Prostate gland (tissue), 2 donors: ENCODE measurements at regions not wholly inside any gene's neighbourhood (a gene's known extent, or its start where the extent isn't known, plus 50 kb on each side); places are given as distances from the start of the nearest gene placed in this dataset.

ENCODE experiments used
- DNase-seq: peaks from one replicate; pipeline ENCODE4 v3.0.0-alpha.2; 2019; ENCODE audit warnings: low spot score
- H3K27ac ChIP-seq, 2 donors: fragments of 200-600 bp; sonication (generic); 2 replicates each; pipeline ENCODE4 v1.5.1; 2017 to 2019
- H3K27me3 ChIP-seq: fragments of 200-600 bp; sonication (generic); replicated peaks from 2 replicates; pipeline ENCODE4 v1.5.1; 2019; ENCODE audit not compliant: insufficient read depth
- H3K36me3 ChIP-seq, 2 donors: fragments of 200-600 bp; sonication (generic); 1 replicate in 1 of 2; 2 replicates in 1 of 2; pipeline versions ENCODE4 v1.5.1 to v1.8.1; 2017 to 2019
- H3K4me1 ChIP-seq: fragments of 200-600 bp; sonication (generic); replicated peaks from 2 replicates; pipeline ENCODE4 v1.5.1; 2019
- H3K4me3 ChIP-seq, 2 donors: fragments of 200-600 bp; sonication (generic); 2 replicates each; pipeline ENCODE4 v1.5.1; 2017 to 2019
- H3K9me3 ChIP-seq: fragments of 200-600 bp; sonication (generic); 2 replicates; pipeline ENCODE4 v1.5.1; 2017
- POLR2A ChIP-seq: fragments of 450-650 bp; IDR thresholded peaks from one replicate; pipeline ENCODE4 v1.6.1; 2016; ENCODE audit warnings: antibody characterized with exemption, mild to moderate bottlenecking
- POLR2AphosphoS5 ChIP-seq: sonication (generic); formaldehyde crosslinking; IDR thresholded peaks from one replicate; pipeline ENCODE4 v1.6.1; 2017; ENCODE audit warnings: antibody characterized with exemption
- WGBS: methylation state at CpG from one replicate; pipeline ENCODE4 v1.1.5; 2018; 5-methylcytosine and 5-hydroxymethylcytosine counted together
- intact Hi-C: fragments of 100-400 bp; cut with DNase I; formaldehyde crosslinking; loops from one replicate; pipeline ENCODE4 v1.14.2; 2022
- TF ChIP-seq, protein P1 (sequence below), 4 experiments: fragments of 200-600 bp in 2 of 4; fragments of 450-650 bp in 2 of 4; sonication (generic) in 2 of 4; IDR thresholded peaks; 1 replicate in 3 of 4; 2 replicates in 1 of 4; pipeline ENCODE4 v1.5.1; 2016 to 2019; ENCODE audit warnings: antibody characterized with exemption in 4 of 4, mild to moderate bottlenecking in 2 of 4, moderate library complexity in 2 of 4

DNA sequence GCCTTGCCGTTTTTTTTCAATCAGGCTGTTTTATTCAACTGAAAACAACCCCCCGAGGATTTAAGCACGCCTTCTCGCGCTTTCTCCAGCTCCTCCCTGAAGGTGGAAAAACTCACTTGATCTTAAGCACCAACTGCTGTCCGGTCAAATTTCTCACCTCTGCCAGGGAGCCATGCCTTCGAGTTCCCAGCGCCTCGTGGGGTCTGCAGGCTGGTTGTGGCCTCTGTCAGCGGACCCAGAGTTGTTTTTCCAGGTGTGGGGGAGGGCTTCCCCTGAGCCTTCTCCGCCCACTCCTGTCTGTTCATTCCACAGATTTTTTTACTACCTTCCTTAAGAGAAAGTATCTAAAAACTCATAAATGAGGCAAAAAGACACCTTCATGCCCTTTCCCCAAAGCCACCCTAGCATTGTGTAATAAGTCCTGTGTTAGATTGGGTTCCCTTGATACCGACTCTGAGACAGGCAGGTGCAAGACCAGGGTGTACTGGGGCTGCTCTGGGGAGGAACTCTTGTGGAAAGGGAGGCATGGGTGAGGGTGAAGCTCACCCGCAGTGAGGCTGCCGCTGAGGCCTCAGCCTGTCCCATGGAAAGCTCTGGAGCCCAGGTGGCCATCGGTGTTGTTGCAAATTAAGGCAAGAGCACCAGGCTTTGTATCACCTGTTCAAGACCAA lies 101.6 kb downstream of the AXIN2 start:
- TF ChIP-seq POLR2AphosphoS5 (no peak), POLR2A (no peak)
- TF ChIP-seq, protein P1, sequence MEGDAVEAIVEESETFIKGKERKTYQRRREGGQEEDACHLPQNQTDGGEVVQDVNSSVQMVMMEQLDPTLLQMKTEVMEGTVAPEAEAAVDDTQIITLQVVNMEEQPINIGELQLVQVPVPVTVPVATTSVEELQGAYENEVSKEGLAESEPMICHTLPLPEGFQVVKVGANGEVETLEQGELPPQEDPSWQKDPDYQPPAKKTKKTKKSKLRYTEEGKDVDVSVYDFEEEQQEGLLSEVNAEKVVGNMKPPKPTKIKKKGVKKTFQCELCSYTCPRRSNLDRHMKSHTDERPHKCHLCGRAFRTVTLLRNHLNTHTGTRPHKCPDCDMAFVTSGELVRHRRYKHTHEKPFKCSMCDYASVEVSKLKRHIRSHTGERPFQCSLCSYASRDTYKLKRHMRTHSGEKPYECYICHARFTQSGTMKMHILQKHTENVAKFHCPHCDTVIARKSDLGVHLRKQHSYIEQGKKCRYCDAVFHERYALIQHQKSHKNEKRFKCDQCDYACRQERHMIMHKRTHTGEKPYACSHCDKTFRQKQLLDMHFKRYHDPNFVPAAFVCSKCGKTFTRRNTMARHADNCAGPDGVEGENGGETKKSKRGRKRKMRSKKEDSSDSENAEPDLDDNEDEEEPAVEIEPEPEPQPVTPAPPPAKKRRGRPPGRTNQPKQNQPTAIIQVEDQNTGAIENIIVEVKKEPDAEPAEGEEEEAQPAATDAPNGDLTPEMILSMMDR (IDR thresholded peaks at IDR 0.05) = no peak
- no peak for DNase-seq
- no peak overlapping the region for H3K4me3 ChIP-seq
- no peaks in the 10 kb centered on the region for H3K4me1 ChIP-seq
- H3K27me3 ChIP-seq = no peaks in the 10 kb centered on the region
- no peaks in the 10 kb centered on the region for H3K36me3 ChIP-seq
- H3K9me3 ChIP-seq = no peaks in the 10 kb centered on the region
- WGBS = 70% methylated on average over 15 of the region's 15 CpGs
- intact Hi-C loops = loop anchor here (10.0 kb wide), 2 partner anchors 335 to 705 kb away; no protein-coding TSS in a partner anchor
- H3K27ac ChIP-seq = no peak overlapping the region

DNA sequence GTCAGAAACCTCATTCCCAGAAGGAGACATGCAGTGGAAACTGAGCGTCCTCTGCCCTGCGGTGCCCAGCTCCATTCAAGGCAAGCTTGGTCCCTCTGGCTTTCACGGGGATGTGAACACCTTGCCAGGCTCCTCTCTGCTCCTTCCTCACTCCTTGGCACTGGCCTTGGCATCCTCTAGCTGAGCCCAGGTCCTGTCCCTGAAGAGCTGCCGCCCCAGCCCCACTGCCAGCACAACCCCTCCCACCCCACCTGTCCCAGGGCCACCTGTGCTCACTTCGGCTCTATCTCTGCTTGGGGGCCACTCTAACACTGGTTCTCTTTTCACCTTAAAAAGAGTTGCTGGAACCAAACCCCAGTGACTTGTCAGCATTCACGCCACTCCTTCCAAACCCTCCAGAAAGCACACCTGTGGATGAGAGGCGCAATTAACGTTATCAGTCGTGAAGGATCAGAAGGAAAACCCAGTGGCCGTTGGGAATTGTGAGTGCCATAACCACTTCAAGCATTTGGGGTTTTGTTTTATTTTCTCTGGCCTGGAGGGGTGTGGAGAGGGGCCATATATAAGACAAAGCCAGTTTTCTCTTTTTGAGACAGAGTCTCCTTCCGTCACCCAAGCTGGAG lies 103.7 kb downstream of the AXIN2 start:
- H3K4me3 ChIP-seq = no peak overlapping the region
- H3K9me3 ChIP-seq = no peaks in the 10 kb centered on the region
- H3K4me1 ChIP-seq = no peaks in the 10 kb centered on the region
- DNase-seq = no peak
- TF ChIP-seq, protein P1 (IDR thresholded peaks at IDR 0.05) = no peak
- TF ChIP-seq POLR2A (no peak), POLR2AphosphoS5 (no peak)
- WGBS = 83% methylated on average over 11 of the region's 11 CpGs
- H3K27me3 ChIP-seq = no peaks in the 10 kb centered on the region
- intact Hi-C loops = loop anchor here (10.0 kb wide), 2 partner anchors 337 to 707 kb away; no protein-coding TSS in a partner anchor
- H3K36me3 ChIP-seq = no peaks in the 10 kb centered on the region
- no peak overlapping the region for H3K27ac ChIP-seq

DNA sequence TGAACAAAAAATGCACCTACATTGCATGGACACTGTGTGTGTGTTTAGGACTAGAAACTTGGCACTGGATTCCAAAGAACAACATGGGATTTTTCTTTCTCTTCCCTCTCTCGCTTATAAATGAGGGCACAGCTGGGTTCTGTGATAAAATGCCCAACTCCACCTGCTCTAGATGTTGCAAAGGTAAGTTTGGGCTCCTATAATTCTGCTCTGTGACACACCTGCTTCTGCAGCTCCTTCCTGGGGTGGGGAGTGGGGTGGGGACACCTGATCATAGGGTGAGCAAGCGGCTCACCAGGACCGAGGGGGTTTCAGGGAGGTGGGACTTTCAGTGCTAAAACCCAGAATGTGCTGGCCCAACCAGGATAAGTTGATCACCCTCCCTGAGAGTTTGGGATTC lies 104.3 kb downstream of the AXIN2 start:
- TF ChIP-seq, protein P1 (IDR thresholded peaks at IDR 0.05) = no peak
- no peaks in the 10 kb centered on the region for H3K9me3 ChIP-seq
- H3K27me3 ChIP-seq = no peaks in the 10 kb centered on the region
- intact Hi-C loops = loop anchor here (10.0 kb wide), 2 partner anchors 338 to 708 kb away; no protein-coding TSS in a partner anchor
- no peaks in the 10 kb centered on the region for H3K4me1 ChIP-seq
- 70% methylated on average over 3 of the region's 3 CpGs for WGBS
- no peaks in the 10 kb centered on the region for H3K36me3 ChIP-seq
- no peak overlapping the region for H3K27ac ChIP-seq
- DNase-seq = no peak
- H3K4me3 ChIP-seq = no peak overlapping the region

DNA sequence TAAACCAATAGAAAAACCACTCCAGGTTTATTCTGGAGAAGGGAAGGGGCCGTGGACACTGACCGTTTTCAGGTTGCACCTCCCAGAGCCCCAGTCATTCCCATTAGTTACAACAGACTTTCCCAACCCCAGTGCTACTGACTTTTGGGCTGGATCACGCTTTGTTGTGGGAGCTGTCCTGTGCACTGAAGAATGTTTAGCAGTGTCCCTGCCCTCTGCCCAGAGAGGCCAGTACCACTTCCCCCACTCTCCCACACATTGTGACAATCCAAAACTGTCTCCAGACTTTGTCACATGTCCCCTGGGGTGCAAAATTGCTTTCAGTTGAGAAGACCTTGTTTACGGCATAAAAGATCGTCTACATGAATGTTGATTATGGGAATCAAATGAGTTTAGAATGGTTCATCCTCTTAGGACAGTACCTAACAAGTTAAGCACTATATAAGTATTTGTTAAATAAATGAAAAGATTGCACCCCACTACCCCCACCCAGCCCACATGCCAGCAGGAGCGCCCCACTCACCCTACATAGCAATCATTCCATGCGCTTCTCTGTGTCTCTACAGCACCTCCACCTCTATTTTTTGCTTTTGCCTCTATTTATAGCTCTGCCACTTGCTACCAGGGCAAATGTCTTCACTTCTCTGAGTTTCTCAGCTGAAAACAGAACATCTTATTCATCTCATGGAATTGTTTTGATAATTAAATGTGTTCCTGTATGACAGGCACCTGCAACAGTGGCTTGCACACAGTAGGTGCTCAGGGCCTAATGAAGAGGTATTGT lies 104.9 kb downstream of the AXIN2 start:
- H3K36me3 ChIP-seq = no peaks in the 10 kb centered on the region
- no peak for DNase-seq
- no peaks in the 10 kb centered on the region for H3K4me1 ChIP-seq
- no peaks in the 10 kb centered on the region for H3K9me3 ChIP-seq
- H3K27ac ChIP-seq = no peak overlapping the region
- TF ChIP-seq POLR2AphosphoS5 (no peak), POLR2A (no peak)
- TF ChIP-seq, protein P1 (IDR thresholded peaks at IDR 0.05) = no peak
- no peaks in the 10 kb centered on the region for H3K27me3 ChIP-seq
- intact Hi-C loops = loop anchor here (10.0 kb wide), 2 partner anchors 338 to 708 kb away; no protein-coding TSS in a partner anchor
- no peak overlapping the region for H3K4me3 ChIP-seq
- WGBS = 62% methylated on average over 7 of the region's 7 CpGs
